HG03460 (cell line): ENCODE measurements at regions not wholly inside any gene's neighbourhood (a gene's known extent, or its start where the extent isn't known, plus 50 kb on each side); places are given as distances from the start of the nearest gene placed in this dataset.

ENCODE experiments used
- ATAC-seq: cut with Tn5 transposase; IDR thresholded peaks from one replicate; pipeline ENCODE4 v1.9.1; 2021; ENCODE audit not compliant: unreplicated experiment

GRCh38 chr18:11272516-11272915, 123.1 kb upstream of the PIEZO2 start:
- ATAC-seq = no peak

- no peak for ATAC-seq
Observed at GRCh38 chr18:11271954-11272353, 122.6 kb upstream of the PIEZO2 start.

- no peak for ATAC-seq
Observed at GRCh38 chr18:11269257-11269656, 119.9 kb upstream of the PIEZO2 start.

DNA sequence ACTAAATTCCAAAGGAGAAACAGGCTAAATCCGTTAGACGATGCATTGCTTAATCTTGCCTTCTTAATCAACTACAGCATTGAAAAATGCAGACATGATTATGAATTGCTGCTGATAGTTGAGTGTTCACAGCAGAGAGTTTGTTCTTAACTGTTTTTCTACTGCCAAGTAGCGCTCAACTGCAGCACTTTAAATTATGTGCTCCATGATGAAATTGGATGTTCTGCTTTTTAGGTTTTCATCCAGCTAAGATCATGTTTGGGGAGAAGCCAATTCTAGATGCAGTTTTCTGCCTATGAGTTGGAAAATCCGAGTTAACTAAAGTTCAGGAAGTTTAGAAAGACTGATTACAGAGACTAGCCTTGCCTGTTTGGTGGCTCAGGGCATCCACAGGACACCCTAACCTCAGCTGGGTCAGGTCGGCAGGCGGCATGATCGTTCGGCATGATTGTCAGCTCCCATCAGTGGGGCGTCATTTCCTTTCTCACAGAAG, 119.4 kb upstream of the PIEZO2 start:
- no peak for ATAC-seq

DNA sequence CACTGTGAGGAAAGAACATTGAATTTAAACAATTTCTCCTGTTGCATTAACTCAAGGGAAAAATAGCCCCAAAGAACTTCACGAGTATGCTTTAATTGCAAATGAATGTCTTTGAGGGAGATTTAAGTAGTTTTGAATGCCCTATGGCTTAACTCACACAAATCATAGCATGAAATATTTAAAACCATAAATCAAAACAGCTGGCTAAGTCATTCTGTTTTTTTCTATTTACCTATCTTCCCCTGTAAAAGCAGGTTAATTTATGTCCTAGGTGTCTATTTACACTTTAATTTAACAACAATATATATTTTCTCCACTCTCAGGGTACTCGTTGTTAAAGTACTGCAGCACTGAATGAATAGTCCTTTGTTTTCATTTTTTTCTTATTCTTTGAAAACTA, 118.8 kb upstream of the PIEZO2 start:
- ATAC-seq = no peak

DNA sequence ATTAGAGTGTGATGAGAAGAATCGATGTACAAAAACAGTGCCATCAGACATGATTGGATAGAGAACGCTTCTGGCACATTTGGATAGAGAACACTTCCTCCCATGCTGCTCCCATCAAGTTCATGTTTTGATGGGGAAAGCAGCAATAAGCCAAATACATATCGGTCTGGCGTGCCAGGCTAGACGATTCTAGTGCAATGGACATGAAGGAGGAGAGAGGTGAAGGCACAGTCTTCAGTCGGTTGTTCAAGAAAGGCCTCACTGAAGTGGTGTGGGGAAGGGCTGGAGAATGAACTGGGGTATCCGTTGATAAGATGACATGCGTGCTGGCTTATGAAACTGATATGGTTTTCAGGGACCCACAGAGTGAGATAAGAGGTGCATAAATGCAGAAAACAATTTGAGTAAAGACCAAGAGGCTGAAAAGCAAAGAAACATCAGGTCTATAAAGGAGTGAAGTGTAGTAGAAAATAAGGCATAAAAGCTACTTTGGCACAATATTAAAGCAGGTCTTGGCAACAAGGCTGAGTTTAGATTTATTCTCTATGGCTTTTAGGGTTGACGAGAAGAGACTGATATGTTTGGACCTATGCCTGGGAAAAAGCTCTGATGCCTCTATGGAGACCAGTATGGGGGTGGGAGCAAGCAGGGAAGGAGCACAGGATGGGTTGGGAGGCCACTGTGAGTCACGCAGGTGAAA, 117.6 kb upstream of the PIEZO2 start:
- ATAC-seq = no peak

DNA sequence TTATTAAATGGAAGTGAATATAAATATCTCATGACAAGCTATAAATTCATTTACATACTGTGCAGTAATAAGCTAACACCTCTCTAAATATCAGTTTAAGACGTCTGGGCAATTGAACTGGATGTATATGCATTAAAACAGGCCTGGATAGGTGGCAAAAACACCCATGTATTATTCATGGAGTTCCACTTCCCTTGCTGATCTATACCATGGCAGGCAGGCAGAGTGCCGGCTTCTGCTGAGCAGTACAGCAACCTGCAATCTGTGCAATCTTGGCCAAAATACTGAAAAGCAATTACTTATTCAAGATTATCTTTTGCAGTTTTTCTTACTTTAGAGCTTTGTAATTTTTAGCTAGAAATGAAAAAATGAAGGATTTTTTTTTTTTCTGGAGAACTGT, 112.1 kb upstream of the PIEZO2 start:
- no peak for ATAC-seq

DNA sequence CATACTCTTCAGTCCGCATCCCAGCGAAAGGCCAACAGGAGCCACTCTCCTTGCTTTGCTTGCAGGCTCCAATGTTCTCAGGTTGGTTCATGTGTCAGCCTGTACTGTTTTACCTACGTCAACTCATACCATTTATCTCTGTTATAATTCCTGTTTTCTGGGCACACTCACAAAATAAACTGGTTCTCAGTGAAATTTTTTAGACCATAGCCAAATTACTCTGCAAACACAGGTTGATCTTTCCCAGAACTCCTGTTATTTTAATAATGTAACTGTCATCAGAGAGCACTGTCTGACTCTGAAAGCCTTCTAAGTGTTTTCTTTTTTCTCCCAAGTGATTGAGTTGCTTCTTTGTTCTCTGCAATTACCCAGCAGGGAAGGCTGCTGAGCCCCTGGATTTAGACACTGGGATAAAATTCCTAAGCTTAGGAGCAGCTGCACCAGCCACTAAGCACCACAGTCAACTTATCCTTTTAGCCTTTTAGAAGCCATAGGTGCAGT, 111.6 kb upstream of the PIEZO2 start:
- no peak for ATAC-seq

DNA sequence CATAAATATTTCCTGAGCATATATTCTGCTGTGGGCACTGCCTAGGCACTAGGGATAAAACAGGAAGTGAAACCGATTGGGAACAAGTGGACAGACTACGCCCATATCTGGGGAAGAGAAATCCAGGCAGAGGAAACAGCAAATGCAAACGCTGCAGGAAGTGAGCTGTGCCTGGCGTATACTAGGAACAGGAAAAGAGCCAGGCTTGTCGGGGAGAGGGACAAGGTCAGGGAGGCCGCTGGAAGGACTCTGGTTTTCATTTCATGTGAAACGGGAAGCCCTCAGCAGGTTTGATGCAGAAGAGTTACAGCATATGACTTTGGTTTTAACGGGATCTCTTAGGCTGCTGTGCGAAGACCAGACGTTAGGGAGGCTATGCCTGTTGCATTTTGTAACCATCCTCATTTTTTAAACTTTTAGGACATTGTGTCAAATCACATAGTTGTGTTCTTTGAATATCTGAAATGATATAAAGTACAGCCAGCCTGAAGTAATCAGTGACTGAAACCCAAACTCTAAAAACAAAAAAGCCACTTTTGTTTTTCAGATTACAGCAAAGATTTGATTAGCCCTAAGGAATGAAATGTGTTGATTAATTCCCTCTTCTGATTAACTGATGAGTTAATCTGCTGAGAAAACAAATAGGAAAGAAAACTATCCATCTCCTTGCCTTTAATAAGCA, 110.2 kb upstream of the PIEZO2 start:
- ATAC-seq = no peak

- no peak for ATAC-seq
Observed at GRCh38 chr18:11258039-11258610, 108.8 kb upstream of the PIEZO2 start.

DNA sequence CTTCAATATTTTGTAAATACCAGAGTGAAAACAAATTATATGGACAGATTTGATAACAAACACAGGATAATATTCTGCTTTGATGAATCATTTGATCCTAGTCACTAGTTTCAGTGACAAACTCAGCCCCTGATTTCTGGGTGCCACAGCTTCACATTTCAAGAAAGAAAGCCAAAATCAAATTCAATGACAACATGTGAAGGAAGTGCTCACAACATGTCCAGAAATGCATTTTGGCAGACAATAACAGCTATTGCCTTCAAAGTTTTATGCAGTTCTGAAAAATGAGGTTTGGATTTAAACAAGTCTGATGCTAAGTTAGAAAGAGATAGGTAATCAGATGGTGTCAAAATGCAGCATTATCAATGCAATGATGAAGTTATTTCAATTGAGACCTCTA, 106.9 kb upstream of the PIEZO2 start:
- ATAC-seq = no peak

DNA sequence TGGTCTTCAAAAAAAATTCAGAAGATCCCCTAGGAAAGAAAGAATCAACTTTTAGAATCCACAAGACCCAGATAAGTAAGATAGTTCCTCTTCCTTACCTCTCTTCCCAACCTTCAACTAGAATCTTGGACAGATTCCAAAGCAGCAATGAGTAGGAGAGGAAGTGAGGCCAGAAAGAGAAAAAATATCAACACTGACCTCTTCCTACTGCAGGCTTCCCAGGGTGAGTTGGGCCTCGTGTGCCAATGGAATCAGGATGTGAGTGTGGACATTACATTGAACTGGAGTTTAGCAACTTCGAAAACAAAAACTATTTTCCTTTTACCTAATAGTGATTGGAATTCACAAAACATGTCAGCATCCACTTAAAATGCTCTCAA, 102.5 kb upstream of the PIEZO2 start:
- no peak for ATAC-seq

- no peak for ATAC-seq
Observed at GRCh38 chr18:11251229-11251890, 102.0 kb upstream of the PIEZO2 start.

GRCh38 chr18:11249391-11249790, 100.0 kb upstream of the PIEZO2 start:
- no peak for ATAC-seq

DNA sequence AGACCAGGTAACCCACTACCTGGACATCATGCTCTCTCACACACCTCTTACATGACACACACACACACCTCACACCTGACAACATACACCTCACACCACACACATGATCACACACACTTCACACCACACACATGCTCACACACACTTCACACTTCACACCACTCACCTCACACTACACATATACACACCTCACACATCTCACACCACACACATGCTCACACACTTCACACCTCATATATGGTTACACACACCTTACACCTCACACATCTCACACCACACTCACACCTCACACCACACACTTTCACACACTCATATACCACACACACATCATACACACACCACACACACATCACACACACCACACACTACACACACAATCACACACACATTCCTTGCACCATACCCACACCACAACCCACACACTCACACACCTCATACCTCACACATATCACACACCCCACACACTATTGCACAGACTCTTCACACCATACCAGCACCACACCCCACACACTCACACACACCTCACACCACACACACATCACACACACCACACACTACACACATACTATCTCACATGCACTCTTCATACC, 98.1 kb upstream of the PIEZO2 start:
- no peak for ATAC-seq

DNA sequence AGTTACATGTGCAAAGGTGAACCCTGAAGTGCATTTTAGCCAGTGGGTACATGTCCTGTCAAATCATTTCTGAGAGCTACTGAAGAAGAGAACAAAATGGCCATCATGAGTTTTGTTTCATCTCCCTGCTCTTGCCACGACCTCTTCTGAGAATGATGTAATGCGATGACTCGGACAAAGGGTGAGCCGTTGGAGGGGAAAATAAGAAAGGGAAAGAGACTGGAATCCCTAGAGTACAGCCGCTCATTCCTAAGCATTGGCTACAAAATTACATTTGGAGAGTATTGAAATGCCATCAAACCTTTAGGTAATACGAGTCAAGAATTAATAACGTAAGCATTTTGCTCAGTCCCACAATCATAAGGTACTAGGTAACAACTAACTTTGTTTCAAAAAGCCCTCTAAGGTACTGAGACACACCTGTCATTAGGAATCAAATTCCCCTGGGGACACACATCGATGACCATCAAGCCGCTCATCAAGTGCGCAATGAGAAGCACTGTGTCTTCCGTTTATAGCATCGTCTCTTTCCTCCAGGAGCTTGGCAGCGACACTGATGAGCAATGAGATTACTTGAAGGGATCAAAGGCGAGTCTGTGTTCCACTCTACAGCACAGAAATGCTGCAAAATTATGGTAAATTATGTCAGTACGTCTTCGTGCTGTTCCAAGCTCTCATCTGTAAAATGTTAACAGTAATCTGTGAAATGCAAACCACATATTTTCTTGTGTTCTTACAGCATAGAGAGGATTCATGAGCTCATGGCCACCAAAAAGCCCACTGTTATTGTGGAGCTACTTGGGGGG, 97.3 kb upstream of the PIEZO2 start:
- ATAC-seq = no peak

DNA sequence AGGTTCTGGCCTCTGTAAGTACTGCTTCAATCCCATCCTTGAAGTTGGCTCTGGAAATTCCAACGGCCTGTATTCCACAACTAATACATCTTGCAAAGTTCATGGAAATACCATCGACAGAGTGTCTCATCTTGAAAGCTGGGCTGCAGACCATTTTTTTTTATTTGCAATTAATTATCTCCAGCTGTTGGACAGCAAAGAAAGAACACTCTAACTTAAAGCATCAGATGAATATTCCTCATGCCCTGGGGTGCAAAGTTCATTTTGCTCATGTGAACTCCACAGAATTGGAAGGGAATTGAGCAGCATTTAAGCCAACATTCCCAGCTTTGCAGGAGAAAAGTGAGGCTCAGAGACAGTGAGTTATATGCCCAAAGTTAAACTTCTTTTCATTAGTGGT, 96.5 kb upstream of the PIEZO2 start:
- no peak for ATAC-seq

DNA sequence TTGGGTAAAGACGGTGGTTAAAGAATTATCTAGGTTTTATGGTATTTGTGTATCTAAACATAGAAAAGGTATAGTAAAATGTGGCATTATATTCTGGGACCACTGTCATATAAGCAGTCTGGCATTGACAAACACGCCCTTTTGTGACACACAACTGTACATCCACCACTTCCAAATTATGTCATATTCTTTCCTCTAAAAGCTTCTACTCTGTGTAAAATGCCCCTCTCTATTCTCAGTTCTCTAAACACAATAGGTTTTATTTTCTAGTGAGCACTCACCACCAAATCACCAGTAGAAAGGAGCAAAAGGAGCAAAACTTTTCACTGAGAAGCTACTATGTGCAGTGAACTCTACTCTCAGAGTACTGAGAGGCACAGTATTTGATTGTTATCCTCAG, 88.1 kb upstream of the PIEZO2 start:
- no peak for ATAC-seq

DNA sequence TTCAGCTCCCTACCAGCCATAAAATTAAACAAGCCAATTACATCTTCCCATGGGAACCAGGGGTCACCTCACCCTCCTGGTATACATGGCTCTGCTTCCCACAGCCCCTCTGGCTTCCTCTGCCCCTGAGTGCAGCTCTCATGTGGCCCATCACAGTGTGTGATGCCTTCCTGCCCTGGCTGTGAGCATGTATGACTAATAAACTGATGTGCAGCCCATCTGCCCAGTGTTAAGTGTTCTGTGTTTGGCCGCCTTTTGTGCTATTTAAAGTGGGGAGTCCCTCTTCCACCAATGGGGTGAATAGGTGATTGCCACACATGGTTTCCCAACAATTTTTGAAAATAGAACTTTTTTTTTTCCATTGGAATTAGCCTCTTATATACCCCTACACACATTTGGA, 87.7 kb upstream of the PIEZO2 start:
- no peak for ATAC-seq

DNA sequence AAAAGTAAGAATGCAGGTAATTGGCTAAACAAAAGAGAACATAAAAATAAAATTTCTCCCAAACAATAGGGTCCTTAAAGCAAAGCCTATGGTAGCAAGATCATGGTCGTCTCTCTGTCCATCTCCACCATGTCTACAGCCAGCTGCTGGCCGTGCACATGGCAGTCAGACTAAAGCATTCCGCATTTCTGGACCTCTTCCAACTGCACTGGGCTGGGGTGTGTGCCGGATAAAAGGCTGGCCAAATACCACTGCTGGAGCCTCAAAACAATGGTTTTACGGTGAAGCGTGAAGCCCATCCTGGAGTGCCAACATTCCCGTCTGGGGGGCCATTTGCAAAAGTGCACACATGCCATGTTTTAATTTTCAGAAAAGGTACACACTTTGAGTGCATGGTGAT, 74.8 kb upstream of the PIEZO2 start:
- no peak for ATAC-seq

- ATAC-seq = no peak
Observed at GRCh38 chr18:11219571-11219970, 70.2 kb upstream of the PIEZO2 start.
